Heart left ventricle (tissue), 13 donors: ENCODE measurements at regions not wholly inside any gene's neighbourhood (a gene's known extent, or its start where the extent isn't known, plus 50 kb on each side); places are given as distances from the start of the nearest gene placed in this dataset.

Experiments
- CTCF ChIP-seq, 12 donors: fragments of 200-600 bp; sonication (generic) in 4 of 12; IDR thresholded peaks; one replicate each; pipeline versions ENCODE4 v1.5.0 to v1.8.0; 2018 to 2022; ENCODE audit warnings: antibody characterized with exemption in 12 of 12, mild to moderate bottlenecking in 5 of 12
- POLR2A ChIP-seq, 2 donors: fragments of 450-650 bp; IDR thresholded peaks; one replicate each; pipeline ENCODE4 v1.6.1; 2017; ENCODE audit warnings: antibody characterized with exemption in 2 of 2, mild to moderate bottlenecking in 2 of 2, moderate library complexity in 2 of 2
- donor health status: ischemic (EF 13 %, LVEDD 7.1; RV severe dilation, severe dysfunction).
- donor health status: DM: no; HTN: yes; CAD: no.
- donor health status: DM: no; HTN: no; CAD: no.
- donor health status: ischemic (EF 25% LVEDD 6.9; RV normal size, moderate dysfunction).
- donor health status: ischemic (EF 25% LVEDD 5.7; RV mildly dilated, moderate dysfunction).
- donor health status: ischemic (EF 35%, LVEDD 5.7; RV mildly dilated, moderate dysfunction).
- donor health status: nonischemic (EF 11% LVEDD 7.7; RV severe dilation, severe dysfunction).
- donor health status: DM: yes; HTN: yes; CAD: no.
- donor health status: PGD.
- donor health status: ischemic (EF 29% LVEDD 5.4; RV normal size, mild dysfunction).
- donor health status: nonischemic (EF 23%, LVEDD 6.1; RV moderate dilation, normal function).

GRCh38 chr3:193869221-193870201 is 266.4 kb upstream of the HES1 start:
- TF ChIP-seq POLR2A (IDR thresholded peaks at IDR 0.05): no peak
- TF ChIP-seq CTCF (IDR thresholded peaks at IDR 0.05): no peak
